Lung (tissue), 12 donors: ENCODE measurements at regions not wholly inside any gene's neighbourhood (a gene's known extent, or its start where the extent isn't known, plus 50 kb on each side); places are given as distances from the start of the nearest gene placed in this dataset. TPM values are rescaled to one million over a fixed set of nuclear protein-coding genes. Genes with fewer than 3 reads are reported as not detected.

Experiments used
- ATAC-seq: fragments of 200-7000 bp; cut with Tn5 transposase; one replicate; pipeline ENCODE4 v1.9.1; 2020; ENCODE audit warnings: moderate number of reproducible peaks; ENCODE audit not compliant: insufficient read depth, low FRiP score
- DNase-seq, 3 donors: peaks; one replicate each; pipeline ENCODE4 v3.0.0-alpha.2; 2013 to 2017
- H3K27ac ChIP-seq, 2 donors: one replicate each; pipeline ENCODE4 v1.5.1; 2013; ENCODE audit warnings: mild to moderate bottlenecking in 2 of 2, moderate library complexity in 2 of 2, control low read depth in 1 of 2, inconsistent platforms in 1 of 2, low read depth in 1 of 2, low read length in 1 of 2
- H3K27me3 ChIP-seq, 3 donors: one replicate each; pipeline ENCODE4 v1.5.1; 2013; ENCODE audit warnings: low read length in 2 of 3; ENCODE audit not compliant: control insufficient read depth in 3 of 3, insufficient read depth in 3 of 3
- H3K36me3 ChIP-seq, 4 donors: one replicate each; pipeline ENCODE4 v1.5.1; 2013; ENCODE audit warnings: low read length in 4 of 4, mild to moderate bottlenecking in 1 of 4, moderate library complexity in 1 of 4; ENCODE audit not compliant: control insufficient read depth in 4 of 4, insufficient read depth in 4 of 4
- H3K4me1 ChIP-seq, 5 donors: one replicate each; pipeline ENCODE4 v1.5.1; 2013; ENCODE audit warnings: low read length in 5 of 5, mild to moderate bottlenecking in 2 of 5, moderate library complexity in 1 of 5; ENCODE audit not compliant: control insufficient read depth in 5 of 5, insufficient read depth in 5 of 5
- H3K4me3 ChIP-seq: one replicate; pipeline ENCODE4 v1.5.1; 2013; ENCODE audit warnings: mild to moderate bottlenecking, control low read depth, moderate library complexity
- H3K9ac ChIP-seq, 2 donors: one replicate each; pipeline ENCODE4 v1.5.1; 2013; ENCODE audit warnings: low read length in 2 of 2, control low read depth in 1 of 2; ENCODE audit not compliant: insufficient read depth in 1 of 2
- H3K9me3 ChIP-seq, 4 donors: one replicate each; pipeline ENCODE4 v1.5.1; 2013; ENCODE audit warnings: low read length in 3 of 4, mild to moderate bottlenecking in 1 of 4, moderate library complexity in 1 of 4; ENCODE audit not compliant: control insufficient read depth in 4 of 4, insufficient read depth in 3 of 4
- WGBS, 2 donors: extraction: QIAGEN DNeasy Blood & Tissue Kit; methylation state at CpG; one replicate each; pipeline ENCODE4 v1.1.7; 2013; 5-methylcytosine and 5-hydroxymethylcytosine counted together
- small RNA-seq: library from RNA; depleted of rRNA; stranded (forward); fragments of <200 nt; gene quantifications from one replicate; pipeline ENCODE3, GENCODE V24; 2014; ENCODE audit warnings: low replicate concordance
- TF ChIP-seq, protein P1 (sequence below): IDR thresholded peaks from 2 replicates; pipeline ENCODE4 v1.5.1; 2012; ENCODE audit warnings: mild to moderate bottlenecking; ENCODE audit errors: control extremely low read depth, extremely low read depth
- donor health status: control.
- donor health status: control.
- donor health status: Bipolar disorder and iron deficiency.
- donor health status: healthy.
- donor health status: DM: yes; HTN: yes; CAD: no.

DNA sequence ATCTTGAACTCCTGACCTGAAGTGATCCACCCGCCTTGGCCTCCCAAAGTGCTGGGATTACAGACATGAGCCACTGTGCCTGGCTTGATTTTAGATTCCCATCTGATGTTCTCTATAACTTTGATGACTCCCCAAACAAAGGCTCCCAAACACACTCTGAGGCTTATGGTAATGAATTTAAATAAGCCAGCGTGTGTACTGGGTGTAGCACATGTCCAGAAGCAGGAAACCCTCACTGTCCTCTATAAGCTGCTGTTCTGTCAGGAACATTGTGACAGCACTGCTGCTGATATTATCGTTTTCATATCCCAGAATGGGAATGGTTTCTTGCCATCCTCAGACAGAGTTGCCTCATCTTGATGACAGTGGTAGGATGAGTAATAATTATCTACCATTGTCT is 54.1 kb upstream of the SALL4 start:
- H3K4me1 ChIP-seq = no peaks in the 10 kb centered on the region
- no peak overlapping the region for H3K4me3 ChIP-seq
- DNase-seq = no peak
- TF ChIP-seq, protein P1, sequence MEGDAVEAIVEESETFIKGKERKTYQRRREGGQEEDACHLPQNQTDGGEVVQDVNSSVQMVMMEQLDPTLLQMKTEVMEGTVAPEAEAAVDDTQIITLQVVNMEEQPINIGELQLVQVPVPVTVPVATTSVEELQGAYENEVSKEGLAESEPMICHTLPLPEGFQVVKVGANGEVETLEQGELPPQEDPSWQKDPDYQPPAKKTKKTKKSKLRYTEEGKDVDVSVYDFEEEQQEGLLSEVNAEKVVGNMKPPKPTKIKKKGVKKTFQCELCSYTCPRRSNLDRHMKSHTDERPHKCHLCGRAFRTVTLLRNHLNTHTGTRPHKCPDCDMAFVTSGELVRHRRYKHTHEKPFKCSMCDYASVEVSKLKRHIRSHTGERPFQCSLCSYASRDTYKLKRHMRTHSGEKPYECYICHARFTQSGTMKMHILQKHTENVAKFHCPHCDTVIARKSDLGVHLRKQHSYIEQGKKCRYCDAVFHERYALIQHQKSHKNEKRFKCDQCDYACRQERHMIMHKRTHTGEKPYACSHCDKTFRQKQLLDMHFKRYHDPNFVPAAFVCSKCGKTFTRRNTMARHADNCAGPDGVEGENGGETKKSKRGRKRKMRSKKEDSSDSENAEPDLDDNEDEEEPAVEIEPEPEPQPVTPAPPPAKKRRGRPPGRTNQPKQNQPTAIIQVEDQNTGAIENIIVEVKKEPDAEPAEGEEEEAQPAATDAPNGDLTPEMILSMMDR = no peak
- H3K9me3 ChIP-seq = no peaks in the 10 kb centered on the region
- H3K9ac ChIP-seq = no peak overlapping the region
- 89 to 96% methylated on average over 3 of the region's 3 CpGs for WGBS, 2 donors
- H3K27ac ChIP-seq = no peak overlapping the region
- ATAC-seq = no peak
- H3K27me3 ChIP-seq = no peaks in the 10 kb centered on the region
- H3K36me3 ChIP-seq = no peaks in the 10 kb centered on the region

DNA sequence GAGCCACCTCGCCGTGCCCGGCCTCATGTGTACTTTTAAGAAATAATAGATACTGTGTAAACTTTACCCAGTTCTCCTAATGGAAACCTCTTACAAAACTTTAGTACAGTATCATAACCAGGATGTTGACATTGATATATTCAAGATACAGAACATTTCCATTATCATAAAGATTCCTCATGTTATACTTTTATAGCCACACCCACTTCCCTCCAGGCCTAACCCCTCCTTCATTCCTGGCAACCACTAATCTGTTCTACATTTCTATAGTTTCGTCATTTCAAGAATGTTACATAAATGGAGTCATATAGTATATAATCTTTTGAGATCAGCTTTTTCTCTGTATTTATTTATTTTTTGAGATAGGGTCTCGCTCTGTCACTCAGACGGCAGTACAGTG is 52.6 kb upstream of the SALL4 start:
- TF ChIP-seq, protein P1 = no peak
- ATAC-seq = no peak
- 88 to 89% methylated on average over 6 of the region's 6 CpGs for WGBS, 2 donors
- H3K27ac ChIP-seq = no peak overlapping the region
- H3K36me3 ChIP-seq = no peaks in the 10 kb centered on the region
- no peak overlapping the region for H3K4me3 ChIP-seq
- H3K9ac ChIP-seq = no peak overlapping the region
- H3K9me3 ChIP-seq = no peaks in the 10 kb centered on the region
- H3K27me3 ChIP-seq = no peaks in the 10 kb centered on the region
- H3K4me1 ChIP-seq = no peaks in the 10 kb centered on the region
- DNase-seq = no peak

Small RNA genes lying in the stretch of these regions (small RNA-seq; reads per million reads assigned to genes)
- gene RNU6-347P (not detected), gene RNU7-6P (not detected)
